Kidney epithelial cell (primary cell): ENCODE measurements at regions not wholly inside any gene's neighbourhood (a gene's known extent, or its start where the extent isn't known, plus 50 kb on each side); places are given as distances from the start of the nearest gene placed in this dataset.

Source experiments
- DNase-seq: peaks from one replicate; pipeline ENCODE4 v3.0.0-alpha.2; 2010; ENCODE audit warnings: low read depth
- H3K27me3 ChIP-seq: 2 replicates; pipeline ENCODE4 v1.6.0; 2011; ENCODE audit warnings: low read length; ENCODE audit not compliant: control insufficient read depth, insufficient read depth
- H3K36me3 ChIP-seq: 2 replicates; pipeline ENCODE4 v1.5.1; 2011; ENCODE audit warnings: low read length; ENCODE audit not compliant: control insufficient read depth, insufficient read depth
- H3K4me3 ChIP-seq: 2 replicates; pipeline ENCODE4 v1.5.1; 2011; ENCODE audit warnings: low read depth, mild to moderate bottlenecking, control low read depth, low read length
- CTCF ChIP-seq: IDR thresholded peaks from 2 replicates; pipeline ENCODE4 v1.5.1; 2011; ENCODE audit warnings: mild to moderate bottlenecking, moderate library complexity, low read length, control low read depth, inconsistent platforms; ENCODE audit not compliant: insufficient read depth, poor library complexity, severe bottlenecking

DNA sequence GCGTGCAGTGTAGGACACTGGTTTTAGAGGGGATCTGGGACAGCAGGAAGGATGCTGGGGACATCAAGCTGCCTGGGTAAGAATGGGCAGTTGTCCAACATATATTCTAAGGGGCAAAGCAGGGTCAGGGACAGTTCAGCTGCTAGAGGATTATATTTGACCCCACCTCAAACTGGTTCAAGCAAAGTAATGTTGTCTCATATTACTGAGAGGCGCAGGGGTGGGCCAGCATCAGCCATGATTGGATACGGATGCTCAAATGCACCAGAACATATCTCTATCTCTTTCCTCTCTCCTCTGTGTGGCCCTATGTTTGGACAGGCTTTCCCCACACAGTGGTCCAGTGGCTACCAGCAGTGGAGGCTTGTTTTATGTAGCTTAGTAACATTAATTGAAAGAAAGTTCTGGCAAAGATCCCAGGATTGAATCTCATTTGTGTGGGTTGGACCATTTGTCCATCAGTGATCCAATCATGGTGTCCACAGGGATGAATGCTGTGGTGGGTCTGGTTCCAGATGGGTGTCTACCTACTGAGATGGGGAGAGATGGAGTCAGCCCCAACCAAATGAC is 49.8 kb upstream of the RGMA start:
- no peak for DNase-seq
- no peak for TF ChIP-seq CTCF
- Histone ChIP-seq H3K36me3 (no peaks in the 10 kb centered on the region), H3K27me3 (no peaks in the 10 kb centered on the region), H3K4me3 (no peak overlapping the region)
